ENCODE measurements at regions not wholly inside any gene's neighbourhood (a gene's known extent, or its start where the extent isn't known, plus 50 kb on each side); places are given as distances from the start of the nearest gene placed in this dataset.

GRCh38 chrX:15158736-15159406, 111.0 kb downstream of the ASB9 start (continued):
- TF ChIP-seq ZNF362 (CRISPR knock-in tag; IDR thresholded peaks at IDR 0.05; ENCODE audit: borderline replicate concordance): no peak

- ChIA-PET POLR2A (no interaction called here), CTCF (ENCODE audit: low intra/inter-chr PET ratio, low total read pairs) (no interaction called here)
- WGBS (ENCODE audit: low lambda C conversion rate): 0% methylated on average over 1 of the region's 1 CpG
- H3K9ac ChIP-seq (ENCODE audit: insufficient read depth, low read depth, low read length): no peak overlapping the region
- H3K4me2 ChIP-seq (ENCODE audit: low read depth, low read length): no peak overlapping the region
- H3K4me1 ChIP-seq (ENCODE audit: insufficient read depth, low read length): no peaks in the 10 kb centered on the region
- no peak overlapping the region for H3K4me3 ChIP-seq (replicated peaks in 1 of 3; ENCODE audit: insufficient read depth in 1 of 3, low read depth in 2 of 3, low read length in 3 of 3)
- ATAC-seq (no peak), DNase-seq (ENCODE audit: low spot score) (no peak), FAIRE-seq (no peak)
- no peaks in the 10 kb centered on the region for H3K36me3 ChIP-seq (replicated peaks in 1 of 2; ENCODE audit: control insufficient read depth in 1 of 2, insufficient read depth in 2 of 2, low read length in 2 of 2)
- no peaks in the 10 kb centered on the region for H4K20me1 ChIP-seq (ENCODE audit: insufficient read depth, low read length)
- intact Hi-C loops (cut with micrococcal nuclease; ENCODE audit: unreplicated experiment) (no loop called here), in situ Hi-C loops (cut with HindIII; ENCODE audit: extremely low pct_ligation_motif_present, low pct_unique_long_range_greater_than_20kb) (no loop called here)
- H3K9me3 ChIP-seq (ENCODE audit: low read length): no peaks in the 10 kb centered on the region
- H3K79me2 ChIP-seq (ENCODE audit: insufficient read depth, low read length): no peaks in the 10 kb centered on the region
- H3K27me3 ChIP-seq (ENCODE audit: control insufficient read depth in 1 of 2, insufficient read depth in 2 of 2, low read length in 2 of 2): no peaks in the 10 kb centered on the region
- no peak overlapping the region for H2AFZ ChIP-seq (ENCODE audit: low read length)
- no TSS peak for BruUV-seq (replicated peaks)
- H3K27ac ChIP-seq (ENCODE audit: extremely low read length, insufficient read depth, low read length): no peak overlapping the region
- TF ChIP-seq ADNP (CRISPR knock-in tag; IDR thresholded peaks at IDR 0.05) (no peak), CBX5 (CRISPR knock-in tag; IDR thresholded peaks at IDR 0.05; ENCODE audit: borderline replicate concordance) (no peak), MLXIP (CRISPR knock-in tag; IDR thresholded peaks at IDR 0.05; ENCODE audit: borderline replicate concordance) (no peak), PBX2 (CRISPR knock-in tag; IDR thresholded peaks at IDR 0.05) (no peak), PLRG1 (conservative IDR thresholded peaks at IDR 0.05) (no peak), MTF1 (CRISPR knock-in tag; IDR thresholded peaks at IDR 0.05) (no peak), ZNF577 (CRISPR knock-in tag; IDR thresholded peaks at IDR 0.05; ENCODE audit: borderline replicate concordance, low read depth) (no peak), AKNA (CRISPR knock-in tag; IDR thresholded peaks at IDR 0.05; ENCODE audit: borderline replicate concordance) (no peak), SKI (IDR thresholded peaks at IDR 0.05; ENCODE audit: partially characterized antibody) (no peak), TOPORS (CRISPR knock-in tag; IDR thresholded peaks at IDR 0.05) (no peak), TBL1XR1 (IDR thresholded peaks at IDR 0.05; ENCODE audit: borderline replicate concordance, low read length, partially characterized antibody) (no peak), TP53 (CRISPR knock-in tag; conservative IDR thresholded peaks at IDR 0.05) (no peak)
These were observed 111.5 kb downstream of the ASB9 start for GRCh38 chrX:15158350-15158735.

Data from HepG2 (cell line).